ENCODE measurements at regions not wholly inside any gene's neighbourhood (a gene's known extent, or its start where the extent isn't known, plus 50 kb on each side); places are given as distances from the start of the nearest gene placed in this dataset.
A peak's percentile ranks its signal among the peaks of the same experiment; 100 is the strongest.

GRCh38 chr7:41633690-41634089 is 69.2 kb downstream of the INHBA start:
- no peak overlapping the region for H3K4me3 ChIP-seq
- peaks cover 0 to 3% of the 10 kb centered on the region in 2 donors for H3K4me1 ChIP-seq (replicated peaks in 1 of 2)
- no peak for ATAC-seq (replicated peaks in 6 of 8)
- no peak overlapping the region for H3K27ac ChIP-seq
- WGBS, 10 experiments = 22 to 83% (median 61%) methylated on average over 1 to 3 of the region's 3 CpGs; no CpG with 5 or more reads in 3 of the 10 experiments
- in situ Hi-C loops (cut with MboI; ENCODE audit: low pct_unique_long_range_greater_than_20kb in 2 of 9, low sequenced_read_pairs in 9 of 9, unreplicated experiment in 9 of 9) = no loop called here

GRCh38 chr7:41630741-41631140 is 72.1 kb downstream of the INHBA start:
- 44 to 100% (median 76%) methylated on average over 2 to 4 of the region's 4 CpGs for WGBS, 10 experiments
- H3K27ac ChIP-seq = no peak overlapping the region
- no peak overlapping the region for H3K4me3 ChIP-seq
- in situ Hi-C loops (cut with MboI; ENCODE audit: low pct_unique_long_range_greater_than_20kb in 2 of 9, low sequenced_read_pairs in 9 of 9, unreplicated experiment in 9 of 9) = no loop called here
- ATAC-seq (replicated peaks in 6 of 8) = no peak
- H3K4me1 ChIP-seq (replicated peaks in 1 of 2) = peaks cover 7 to 18% of the 10 kb centered on the region in 2 donors

GRCh38 chr7:41629711-41630111 is 73.2 kb downstream of the INHBA start:
- in situ Hi-C loops (cut with MboI; ENCODE audit: low pct_unique_long_range_greater_than_20kb in 2 of 9, low sequenced_read_pairs in 9 of 9, unreplicated experiment in 9 of 9) = no loop called here
- Histone ChIP-seq H3K4me1 (replicated peaks in 1 of 2) (peaks cover 7 to 18% of the 10 kb centered on the region in 2 donors), H3K27ac (no peak overlapping the region), H3K4me3 (no peak overlapping the region)
- 0 to 100% (median 17%) methylated on average over 1 of the region's 1 CpG; no CpG with 5 or more reads in 5 of the 10 experiments for WGBS, 10 experiments
- no peak for ATAC-seq (replicated peaks in 6 of 8)

- WGBS, 10 experiments = 0 to 86% (median 40%) methylated on average over 1 to 3 of the region's 3 CpGs; no CpG with 5 or more reads in 1 of the 10 experiments
- peak in 5 of 8 experiments; percentile 44 to 80 (median 56) for ATAC-seq (replicated peaks in 6 of 8)
- peaks cover 7 to 18% of the 10 kb centered on the region in 2 donors for H3K4me1 ChIP-seq (replicated peaks in 1 of 2)
- H3K27ac ChIP-seq = no peak overlapping the region
- in situ Hi-C loops (cut with MboI; ENCODE audit: low pct_unique_long_range_greater_than_20kb in 2 of 9, low sequenced_read_pairs in 9 of 9, unreplicated experiment in 9 of 9) = no loop called here
- H3K4me3 ChIP-seq = no peak overlapping the region
Observed at GRCh38 chr7:41628901-41629300, 74.0 kb downstream of the INHBA start.

- WGBS, 10 experiments = 0 to 58% (median 35%) methylated on average over 1 to 8 of the region's 8 CpGs; no CpG with 5 or more reads in 2 of the 10 experiments
- H3K4me1 ChIP-seq (replicated peaks in 1 of 2) = peaks cover 7 to 18% of the 10 kb centered on the region in 2 donors
- in situ Hi-C loops (cut with MboI; ENCODE audit: low pct_unique_long_range_greater_than_20kb in 2 of 9, low sequenced_read_pairs in 9 of 9, unreplicated experiment in 9 of 9) = no loop called here
- ATAC-seq (replicated peaks in 6 of 8) = peak in 7 of 8 experiments; percentile 25 to 93 (median 78)
- no peak overlapping the region for H3K4me3 ChIP-seq
- no peak overlapping the region for H3K27ac ChIP-seq
Observed at GRCh38 chr7:41627645-41628298, 75.1 kb downstream of the INHBA start.

GRCh38 chr7:41624818-41625217 is 78.1 kb downstream of the INHBA start:
- H3K27ac ChIP-seq = no peak overlapping the region
- peak in 1 of 8 experiments; percentile 64 for ATAC-seq (replicated peaks in 6 of 8)
- H3K4me3 ChIP-seq = no peak overlapping the region
- peaks cover 7 to 18% of the 10 kb centered on the region in 2 donors for H3K4me1 ChIP-seq (replicated peaks in 1 of 2)
- in situ Hi-C loops (cut with MboI; ENCODE audit: low pct_unique_long_range_greater_than_20kb in 2 of 9, low sequenced_read_pairs in 9 of 9, unreplicated experiment in 9 of 9) = no loop called here

GRCh38 chr7:41621953-41622831 is 80.7 kb downstream of the INHBA start:
- no peak for ATAC-seq (replicated peaks in 6 of 8)
- H3K4me1 ChIP-seq (replicated peaks in 1 of 2) = peaks cover 0 to 3% of the 10 kb centered on the region in 2 donors
- 68 to 93% (median 90%) methylated on average over 2 to 7 of the region's 7 CpGs; no CpG with 5 or more reads in 1 of the 10 experiments for WGBS, 10 experiments
- in situ Hi-C loops (cut with MboI; ENCODE audit: low pct_unique_long_range_greater_than_20kb in 2 of 9, low sequenced_read_pairs in 9 of 9, unreplicated experiment in 9 of 9) = no loop called here
- no peak overlapping the region for H3K4me3 ChIP-seq
- no peak overlapping the region for H3K27ac ChIP-seq

GRCh38 chr7:41617987-41618386 is 84.9 kb downstream of the INHBA start:
- ATAC-seq (replicated peaks in 6 of 8) = no peak
- in situ Hi-C loops (cut with MboI; ENCODE audit: low pct_unique_long_range_greater_than_20kb in 2 of 9, low sequenced_read_pairs in 9 of 9, unreplicated experiment in 9 of 9) = no loop called here
- 80 to 100% (median 93%) methylated on average over 1 of the region's 1 CpG; no CpG with 5 or more reads in 4 of the 10 experiments for WGBS, 10 experiments
- Histone ChIP-seq H3K27ac (no peak overlapping the region), H3K4me3 (no peak overlapping the region), H3K4me1 (replicated peaks in 1 of 2) (no peaks in the 10 kb centered on the region)

GRCh38 chr7:41612798-41613197 is 90.1 kb downstream of the INHBA start:
- H3K4me1 ChIP-seq (replicated peaks in 1 of 2) = no peaks in the 10 kb centered on the region
- ATAC-seq (replicated peaks in 6 of 8) = no peak
- in situ Hi-C loops (cut with MboI; ENCODE audit: low pct_unique_long_range_greater_than_20kb in 2 of 9, low sequenced_read_pairs in 9 of 9, unreplicated experiment in 9 of 9) = no loop called here
- H3K4me3 ChIP-seq = no peak overlapping the region
- WGBS, 10 experiments = 56 to 100% (median 96%) methylated on average over 1 to 2 of the region's 2 CpGs
- H3K27ac ChIP-seq = no peak overlapping the region

- no peaks in the 10 kb centered on the region for H3K4me1 ChIP-seq (replicated peaks in 1 of 2)
- no peak for ATAC-seq (replicated peaks in 6 of 8)
- in situ Hi-C loops (cut with MboI; ENCODE audit: low pct_unique_long_range_greater_than_20kb in 2 of 9, low sequenced_read_pairs in 9 of 9, unreplicated experiment in 9 of 9) = no loop called here
- no peak overlapping the region for H3K4me3 ChIP-seq
- 61 to 93% (median 77%) methylated on average over 1 to 4 of the region's 4 CpGs for WGBS, 10 experiments
- no peak overlapping the region for H3K27ac ChIP-seq
Observed at GRCh38 chr7:41612386-41612785, 90.5 kb downstream of the INHBA start.

GRCh38 chr7:41608447-41608846 is 94.4 kb downstream of the INHBA start:
- ATAC-seq (replicated peaks in 6 of 8) = no peak
- 36 to 93% (median 85%) methylated on average over 2 of the region's 2 CpGs; no CpG with 5 or more reads in 1 of the 10 experiments for WGBS, 10 experiments

GRCh38 chr7:41603985-41604384 is 98.9 kb downstream of the INHBA start:
- in situ Hi-C loops (cut with MboI; ENCODE audit: low pct_unique_long_range_greater_than_20kb in 2 of 9, low sequenced_read_pairs in 9 of 9, unreplicated experiment in 9 of 9) = no loop called here
- Histone ChIP-seq H3K4me1 (replicated peaks in 1 of 2) (no peaks in the 10 kb centered on the region), H3K27ac (no peak overlapping the region), H3K4me3 (no peak overlapping the region)
- 20 to 100% (median 100%) methylated on average over 1 of the region's 1 CpG; no CpG with 5 or more reads in 4 of the 10 experiments for WGBS, 10 experiments
- no peak for ATAC-seq (replicated peaks in 6 of 8)

More at GRCh38 chr7:41608447-41608846, 94.4 kb downstream of the INHBA start:
- H3K4me1 ChIP-seq (replicated peaks in 1 of 2) = no peaks in the 10 kb centered on the region
- no peak overlapping the region for H3K27ac ChIP-seq
- H3K4me3 ChIP-seq = no peak overlapping the region
- in situ Hi-C loops (cut with MboI; ENCODE audit: low pct_unique_long_range_greater_than_20kb in 2 of 9, low sequenced_read_pairs in 9 of 9, unreplicated experiment in 9 of 9) = no loop called here

GRCh38 chr7:41599760-41600159 is 103.1 kb downstream of the INHBA start:
- in situ Hi-C loops (cut with MboI; ENCODE audit: low pct_unique_long_range_greater_than_20kb in 2 of 9, low sequenced_read_pairs in 9 of 9, unreplicated experiment in 9 of 9) = no loop called here
- H3K4me3 ChIP-seq = no peak overlapping the region
- no peak overlapping the region for H3K27ac ChIP-seq
- no peak for ATAC-seq (replicated peaks in 6 of 8)
- WGBS, 10 experiments = 60 to 100% (median 78%) methylated on average over 1 to 4 of the region's 4 CpGs; no CpG with 5 or more reads in 2 of the 10 experiments
- H3K4me1 ChIP-seq (replicated peaks in 1 of 2) = no peaks in the 10 kb centered on the region
